HG02642 (cell line): ENCODE measurements at regions not wholly inside any gene's neighbourhood (a gene's known extent, or its start where the extent isn't known, plus 50 kb on each side); places are given as distances from the start of the nearest gene placed in this dataset.

Experiments used
- ATAC-seq: cut with Tn5 transposase; IDR thresholded peaks from one replicate; pipeline ENCODE4 v1.9.1; 2021; ENCODE audit warnings: mild to moderate bottlenecking; ENCODE audit not compliant: unreplicated experiment, poor library complexity

GRCh38 chr16:64426131-64426666 lies 695.7 kb downstream of the CDH11 start:
- ATAC-seq = no peak

GRCh38 chr16:64425381-64425780 lies 696.5 kb downstream of the CDH11 start:
- ATAC-seq = no peak

GRCh38 chr16:64422259-64422658 lies 699.6 kb downstream of the CDH11 start:
- ATAC-seq = no peak

- no peak for ATAC-seq
Measured at GRCh38 chr16:64421515-64421914, 700.3 kb downstream of the CDH11 start.

- ATAC-seq = no peak
Measured at GRCh38 chr16:64419832-64420231, 702.0 kb downstream of the CDH11 start.

- ATAC-seq = no peak
Measured at GRCh38 chr16:64417711-64418227, 704.1 kb downstream of the CDH11 start.

GRCh38 chr16:64416216-64417005 lies 705.5 kb downstream of the CDH11 start:
- no peak for ATAC-seq

- ATAC-seq = no peak
Measured at GRCh38 chr16:64412578-64413280, 709.1 kb downstream of the CDH11 start.

GRCh38 chr16:64410306-64410705 lies 711.6 kb downstream of the CDH11 start:
- no peak for ATAC-seq

- ATAC-seq = no peak
Measured at GRCh38 chr16:64409783-64410210, 712.1 kb downstream of the CDH11 start.

- no peak for ATAC-seq
Measured at GRCh38 chr16:64408699-64409098, 713.2 kb downstream of the CDH11 start.

- no peak for ATAC-seq
Measured at GRCh38 chr16:64406770-64407181, 715.1 kb downstream of the CDH11 start.

- no peak for ATAC-seq
Measured at GRCh38 chr16:64403352-64403751, 718.5 kb downstream of the CDH11 start.

- no peak for ATAC-seq
Measured at GRCh38 chr16:64398793-64399192, 723.1 kb downstream of the CDH11 start.

- ATAC-seq = no peak
Measured at GRCh38 chr16:64397945-64398508, 723.8 kb downstream of the CDH11 start.

- ATAC-seq = no peak
Measured at GRCh38 chr16:64397042-64397441, 724.8 kb downstream of the CDH11 start.

- ATAC-seq = no peak
Measured at GRCh38 chr16:64394061-64394460, 727.8 kb downstream of the CDH11 start.

- ATAC-seq = no peak
Measured at GRCh38 chr16:64392456-64392855, 729.4 kb downstream of the CDH11 start.

GRCh38 chr16:64391063-64391600 lies 730.7 kb downstream of the CDH11 start:
- no peak for ATAC-seq

- ATAC-seq = no peak
Measured at GRCh38 chr16:64390102-64390501, 731.8 kb downstream of the CDH11 start.

- ATAC-seq = no peak
Measured at GRCh38 chr16:64384636-64385035, 737.2 kb downstream of the CDH11 start.
